ENCODE measurements at regions not wholly inside any gene's neighbourhood (a gene's known extent, or its start where the extent isn't known, plus 50 kb on each side); places are given as distances from the start of the nearest gene placed in this dataset.

- TF ChIP-seq, protein P1, sequence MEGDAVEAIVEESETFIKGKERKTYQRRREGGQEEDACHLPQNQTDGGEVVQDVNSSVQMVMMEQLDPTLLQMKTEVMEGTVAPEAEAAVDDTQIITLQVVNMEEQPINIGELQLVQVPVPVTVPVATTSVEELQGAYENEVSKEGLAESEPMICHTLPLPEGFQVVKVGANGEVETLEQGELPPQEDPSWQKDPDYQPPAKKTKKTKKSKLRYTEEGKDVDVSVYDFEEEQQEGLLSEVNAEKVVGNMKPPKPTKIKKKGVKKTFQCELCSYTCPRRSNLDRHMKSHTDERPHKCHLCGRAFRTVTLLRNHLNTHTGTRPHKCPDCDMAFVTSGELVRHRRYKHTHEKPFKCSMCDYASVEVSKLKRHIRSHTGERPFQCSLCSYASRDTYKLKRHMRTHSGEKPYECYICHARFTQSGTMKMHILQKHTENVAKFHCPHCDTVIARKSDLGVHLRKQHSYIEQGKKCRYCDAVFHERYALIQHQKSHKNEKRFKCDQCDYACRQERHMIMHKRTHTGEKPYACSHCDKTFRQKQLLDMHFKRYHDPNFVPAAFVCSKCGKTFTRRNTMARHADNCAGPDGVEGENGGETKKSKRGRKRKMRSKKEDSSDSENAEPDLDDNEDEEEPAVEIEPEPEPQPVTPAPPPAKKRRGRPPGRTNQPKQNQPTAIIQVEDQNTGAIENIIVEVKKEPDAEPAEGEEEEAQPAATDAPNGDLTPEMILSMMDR (conservative IDR thresholded peaks at IDR 0.05 in 1 of 2, IDR thresholded peaks at IDR 0.05 in 1 of 2; ENCODE audit: low read depth in 1 of 2, low read length in 2 of 2) = no peak
- no peak for TF ChIP-seq EZH2 (IDR thresholded peaks at IDR 0.05; ENCODE audit: low read length, missing control alignments)
Measured at GRCh38 chr18:65049586-65049985, 701.2 kb upstream of the CDH7 start.

All from fibroblast of lung (primary cell).